ENCODE measurements at regions not wholly inside any gene's neighbourhood (a gene's known extent, or its start where the extent isn't known, plus 50 kb on each side); places are given as distances from the start of the nearest gene placed in this dataset.
A peak's percentile ranks its signal among the peaks of the same experiment; 100 is the strongest.
"Not testable (repeated sequence)": the region's sequence is repeated elsewhere in the genome, so short reads cannot be mapped to it uniquely, and the experiment has no call there.

GRCh38 chr13:90331974-90332373 is 1015.5 kb upstream of the MIR17HG start:
- H3K9ac ChIP-seq: no peak overlapping the region
- H3F3A ChIP-seq (ENCODE audit: low read depth): no peaks in the 10 kb centered on the region
- no peak overlapping the region for H3K4me3 ChIP-seq
- no peaks in the 10 kb centered on the region for H3K27me3 Mint-ChIP-seq (ENCODE audit: insufficient read depth, low read depth)
- H3K9me3 ChIP-seq (ENCODE audit: low read depth): no peaks in the 10 kb centered on the region
- no peak overlapping the region for H3K27ac ChIP-seq
- no peaks in the 10 kb centered on the region for H3K36me3 ChIP-seq
- no peak for DNase-seq (ENCODE audit: low spot score)
- no peaks in the 10 kb centered on the region for H3K4me1 ChIP-seq
- TF ChIP-seq EZH2phosphoT487 (IDR thresholded peaks at IDR 0.05) (no peak), CTCF (IDR thresholded peaks at IDR 0.05) (no peak), EZH2 (IDR thresholded peaks at IDR 0.05) (no peak)
- no peak overlapping the region for H3K4me2 ChIP-seq
- no peak overlapping the region for H3K27ac Mint-ChIP-seq
- no peaks in the 10 kb centered on the region for H3K79me2 ChIP-seq (ENCODE audit: low read depth)
- no peaks in the 10 kb centered on the region for H3K27me3 ChIP-seq
- no peaks in the 10 kb centered on the region for H3K9me3 Mint-ChIP-seq
- H3K36me3 Mint-ChIP-seq: no peaks in the 10 kb centered on the region
- H3K4me1 Mint-ChIP-seq: no peaks in the 10 kb centered on the region
- no peak overlapping the region for H2AFZ ChIP-seq (replicated peaks)
- no peak overlapping the region for H3K4me3 Mint-ChIP-seq
- no peaks in the 10 kb centered on the region for H4K20me1 ChIP-seq (ENCODE audit: low read depth)

- Histone ChIP-seq H3K4me2 (no peak overlapping the region), H3K79me2 (ENCODE audit: low read depth) (no peaks in the 10 kb centered on the region), H3F3A (ENCODE audit: low read depth) (no peaks in the 10 kb centered on the region), H4K20me1 (ENCODE audit: low read depth) (no peaks in the 10 kb centered on the region), H3K27me3 (no peaks in the 10 kb centered on the region), H2AFZ (replicated peaks) (peak overlapping the region; percentile 51), H3K4me1 (no peaks in the 10 kb centered on the region), H3K36me3 (no peaks in the 10 kb centered on the region), H3K9ac (no peak overlapping the region), H3K9me3 (ENCODE audit: low read depth) (no peaks in the 10 kb centered on the region), H3K27ac (no peak overlapping the region), H3K4me3 (no peak overlapping the region)
- H3K4me1 Mint-ChIP-seq: no peaks in the 10 kb centered on the region
- H3K36me3 Mint-ChIP-seq: no peaks in the 10 kb centered on the region
- no peak for DNase-seq (ENCODE audit: low spot score)
- H3K4me3 Mint-ChIP-seq: no peak overlapping the region
- TF ChIP-seq EZH2phosphoT487 (IDR thresholded peaks at IDR 0.05) (no peak), EZH2 (IDR thresholded peaks at IDR 0.05) (no peak), CTCF (IDR thresholded peaks at IDR 0.05) (no peak)
- peaks cover under 1% of the 10 kb centered on the region for H3K27me3 Mint-ChIP-seq (ENCODE audit: insufficient read depth, low read depth)
- H3K27ac Mint-ChIP-seq: no peak overlapping the region
- H3K9me3 Mint-ChIP-seq: peaks cover 11% of the 10 kb centered on the region
Measured at GRCh38 chr13:90336507-90336906, 1011.0 kb upstream of the MIR17HG start.

GRCh38 chr13:90341348-90341747 is 1006.1 kb upstream of the MIR17HG start:
- Mint-ChIP-seq H3K9me3 (peaks cover 13% of the 10 kb centered on the region), H3K27ac (peak overlapping the region; percentile 18)
- H3F3A ChIP-seq (ENCODE audit: low read depth); H3K27ac ChIP-seq; H3K4me1 ChIP-seq; DNase-seq (ENCODE audit: low spot score); H3K4me3 ChIP-seq; H3K4me2 ChIP-seq; H3K9ac ChIP-seq; H3K27me3 Mint-ChIP-seq (ENCODE audit: insufficient read depth, low read depth); H3K36me3 ChIP-seq; H3K79me2 ChIP-seq (ENCODE audit: low read depth); H4K20me1 ChIP-seq (ENCODE audit: low read depth); H3K4me1 Mint-ChIP-seq; H3K27me3 ChIP-seq; H3K36me3 Mint-ChIP-seq; H3K9me3 ChIP-seq (ENCODE audit: low read depth); H3K4me3 Mint-ChIP-seq; H2AFZ ChIP-seq (replicated peaks): not testable (repeated sequence)

- not testable (repeated sequence) for H3K4me1 Mint-ChIP-seq; H4K20me1 ChIP-seq (ENCODE audit: low read depth); H3K4me3 ChIP-seq; H3K9me3 ChIP-seq (ENCODE audit: low read depth); H3K9me3 Mint-ChIP-seq; H3K4me1 ChIP-seq; H3K27ac ChIP-seq; H3F3A ChIP-seq (ENCODE audit: low read depth); H3K27ac Mint-ChIP-seq; DNase-seq (ENCODE audit: low spot score); H3K27me3 Mint-ChIP-seq (ENCODE audit: insufficient read depth, low read depth); H2AFZ ChIP-seq (replicated peaks); H3K36me3 ChIP-seq; H3K27me3 ChIP-seq; H3K9ac ChIP-seq; H3K79me2 ChIP-seq (ENCODE audit: low read depth); H3K4me2 ChIP-seq; H3K4me3 Mint-ChIP-seq; H3K36me3 Mint-ChIP-seq
Measured at GRCh38 chr13:90348477-90349136, 998.9 kb upstream of the MIR17HG start.

Measured in neural progenitor cell (in vitro differentiated cells).